Neural progenitor cell (in vitro differentiated cells): ENCODE measurements at regions not wholly inside any gene's neighbourhood (a gene's known extent, or its start where the extent isn't known, plus 50 kb on each side); places are given as distances from the start of the nearest gene placed in this dataset. TPM values are rescaled to one million over a fixed set of nuclear protein-coding genes. Genes with fewer than 3 reads are reported as not detected.

Source experiments
- DNase-seq: peaks from one replicate; pipeline ENCODE4 v3.0.0-alpha.2; 2016; ENCODE audit warnings: low spot score
- H2AFZ ChIP-seq: fragments of 200-600 bp; sonication (generic); replicated peaks from 2 replicates; pipeline ENCODE4 v1.6.1; 2016; ENCODE audit warnings: antibody characterized with exemption
- H3F3A ChIP-seq: fragments of 200-600 bp; sonication (generic); 2 replicates; pipeline ENCODE4 v1.6.1; 2016; ENCODE audit warnings: antibody characterized with exemption, low read depth
- H3K27ac ChIP-seq: fragments of 200-600 bp; sonication (generic); 2 replicates; pipeline ENCODE4 v1.5.1; 2016; ENCODE audit warnings: mild to moderate bottlenecking
- H3K27me3 ChIP-seq: fragments of 200-600 bp; sonication (generic); 2 replicates; pipeline ENCODE4 v1.6.1; 2016; ENCODE audit warnings: mild to moderate bottlenecking, moderate library complexity
- H3K36me3 ChIP-seq: fragments of 200-600 bp; sonication (generic); 2 replicates; pipeline ENCODE4 v1.5.1; 2016
- H3K4me1 ChIP-seq: fragments of 200-600 bp; sonication (generic); 2 replicates; pipeline ENCODE4 v1.6.1; 2016; ENCODE audit warnings: mixed run types
- H3K4me2 ChIP-seq: fragments of 200-600 bp; sonication (generic); 2 replicates; pipeline ENCODE4 v1.6.1; 2016
- H3K4me3 ChIP-seq: fragments of 200-600 bp; sonication (generic); 2 replicates; pipeline ENCODE4 v1.5.1; 2016
- H3K79me2 ChIP-seq: fragments of 200-600 bp; sonication (generic); 2 replicates; pipeline ENCODE4 v1.6.1; 2016; ENCODE audit warnings: low read depth
- H3K9ac ChIP-seq: fragments of 200-600 bp; sonication (generic); 2 replicates; pipeline ENCODE4 v1.6.1; 2016
- H3K9me3 ChIP-seq: fragments of 200-600 bp; sonication (generic); 2 replicates; pipeline ENCODE4 v1.5.1; 2016; ENCODE audit warnings: low read depth
- H4K20me1 ChIP-seq: fragments of 200-600 bp; sonication (generic); 2 replicates; pipeline ENCODE4 v1.6.1; 2016; ENCODE audit warnings: low read depth
- H3K27ac Mint-ChIP-seq: 3 replicates; pipeline ENCODE4 v1.8.0; 2021; ENCODE audit warnings: mixed read lengths
- H3K27me3 Mint-ChIP-seq: 2 replicates; pipeline ENCODE4 v1.8.0; 2022; ENCODE audit warnings: low read depth, mild to moderate bottlenecking, inconsistent platforms, moderate library complexity, mixed read lengths; ENCODE audit not compliant: insufficient read depth
- H3K36me3 Mint-ChIP-seq: 3 replicates; pipeline ENCODE4 v1.8.0; 2021; ENCODE audit warnings: mixed read lengths
- H3K4me1 Mint-ChIP-seq: 3 replicates; pipeline ENCODE4 v1.8.0; 2021; ENCODE audit warnings: mixed read lengths
- H3K4me3 Mint-ChIP-seq: 3 replicates; pipeline ENCODE4 v1.8.0; 2021; ENCODE audit warnings: mild to moderate bottlenecking, moderate library complexity, mixed read lengths
- H3K9me3 Mint-ChIP-seq: 3 replicates; pipeline ENCODE4 v1.8.0; 2020; ENCODE audit warnings: mixed read lengths
- CTCF ChIP-seq: fragments of 200-600 bp; sonication (generic); IDR thresholded peaks from 2 replicates; pipeline ENCODE4 v1.5.1; 2017; ENCODE audit warnings: antibody characterized with exemption, mild to moderate bottlenecking
- EZH2 ChIP-seq: fragments of 200-600 bp; sonication (generic); IDR thresholded peaks from 2 replicates; pipeline ENCODE4 v1.6.1; 2017; ENCODE audit warnings: antibody characterized with exemption, mild to moderate bottlenecking, moderate library complexity
- EZH2phosphoT487 ChIP-seq: fragments of 200-600 bp; sonication (generic); IDR thresholded peaks from 2 replicates; pipeline ENCODE4 v1.6.1; 2017; ENCODE audit warnings: antibody characterized with exemption
- small RNA-seq: library from RNA; depleted of rRNA; stranded (forward); fragments of <200 nt; gene quantifications from one replicate; pipeline ENCODE3, GENCODE V24; 2015

DNA sequence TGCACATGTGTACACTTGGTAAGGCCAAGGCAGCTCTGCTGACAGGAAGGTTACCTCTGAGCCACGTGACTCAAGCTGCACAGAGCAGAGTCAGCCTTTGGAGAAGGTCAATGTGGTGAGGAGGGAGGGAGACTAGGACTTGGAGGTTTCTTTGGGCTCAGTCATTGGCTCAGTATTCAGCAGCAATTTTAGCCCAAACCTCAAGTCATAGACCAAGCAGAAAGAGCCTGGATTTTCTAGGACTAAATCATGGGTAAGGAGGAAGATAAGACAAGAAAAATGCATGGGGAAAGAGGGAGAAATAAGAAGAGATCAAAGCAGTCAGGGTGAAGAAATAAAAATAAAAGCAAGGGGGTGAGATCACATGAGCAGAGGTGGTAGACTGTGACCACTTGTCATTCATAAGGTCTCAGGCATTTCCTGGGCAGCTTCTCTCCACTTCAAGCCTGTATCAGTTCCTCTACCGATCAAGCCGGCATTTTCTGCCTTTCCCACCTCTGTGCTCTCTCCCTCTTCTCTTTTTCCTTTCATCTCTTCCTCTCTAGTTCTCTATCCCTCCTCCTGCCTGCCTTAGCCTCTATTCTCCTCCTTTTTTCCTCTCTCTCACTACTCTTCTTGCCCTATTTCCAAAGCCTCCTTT lies 51.7 kb upstream of the DUSP10 start:
- Histone ChIP-seq H3K9me3 (no peaks in the 10 kb centered on the region), H3F3A (peaks cover 3% of the 10 kb centered on the region), H3K4me2 (no peak overlapping the region), H3K79me2 (no peaks in the 10 kb centered on the region), H2AFZ (no peak overlapping the region), H3K9ac (no peak overlapping the region), H3K27me3 (no peaks in the 10 kb centered on the region), H3K4me1 (peaks cover 5% of the 10 kb centered on the region), H3K36me3 (no peaks in the 10 kb centered on the region), H4K20me1 (no peaks in the 10 kb centered on the region), H3K4me3 (no peak overlapping the region), H3K27ac (no peak overlapping the region)
- Mint-ChIP-seq H3K27ac (no peak overlapping the region), H3K27me3 (peaks cover 3% of the 10 kb centered on the region), H3K9me3 (no peaks in the 10 kb centered on the region), H3K4me1 (peaks cover 7% of the 10 kb centered on the region), H3K4me3 (no peak overlapping the region), H3K36me3 (no peaks in the 10 kb centered on the region)
- TF ChIP-seq EZH2phosphoT487 = no peak
- TF ChIP-seq EZH2 = no peak
- no peak for TF ChIP-seq CTCF
- DNase-seq = no peak

GRCh38 chr1:221791846-221792245 lies 50.0 kb upstream of the DUSP10 start:
- no peak overlapping the region for H3K27ac Mint-ChIP-seq
- no peak overlapping the region for H3K4me2 ChIP-seq
- H3K79me2 ChIP-seq = no peaks in the 10 kb centered on the region
- H3K4me3 Mint-ChIP-seq = no peak overlapping the region
- no peaks in the 10 kb centered on the region for H4K20me1 ChIP-seq
- peaks cover 9% of the 10 kb centered on the region for H3F3A ChIP-seq
- H3K27ac ChIP-seq = no peak overlapping the region
- no peaks in the 10 kb centered on the region for H3K36me3 Mint-ChIP-seq
- no peak for DNase-seq
- H3K4me1 Mint-ChIP-seq = peaks cover 12% of the 10 kb centered on the region
- no peaks in the 10 kb centered on the region for H3K27me3 ChIP-seq
- no peak for TF ChIP-seq EZH2
- TF ChIP-seq EZH2phosphoT487 = no peak
- TF ChIP-seq CTCF = no peak
- no peak overlapping the region for H2AFZ ChIP-seq
- H3K9me3 ChIP-seq = no peaks in the 10 kb centered on the region
- H3K9me3 Mint-ChIP-seq = no peaks in the 10 kb centered on the region
- peaks cover 3% of the 10 kb centered on the region for H3K27me3 Mint-ChIP-seq
- peaks cover 13% of the 10 kb centered on the region for H3K4me1 ChIP-seq
- no peaks in the 10 kb centered on the region for H3K36me3 ChIP-seq
- H3K9ac ChIP-seq = no peak overlapping the region
- H3K4me3 ChIP-seq = no peak overlapping the region

Small RNA genes in the stretch of these regions (small RNA-seq; reads per million reads assigned to genes)
- gene RNU6-403P = not detected
